Mucosa of descending colon (tissue), 3 donors: ENCODE measurements at regions not wholly inside any gene's neighbourhood (a gene's known extent, or its start where the extent isn't known, plus 50 kb on each side); places are given as distances from the start of the nearest gene placed in this dataset.

Source experiments
- ATAC-seq: fragments of 200-7000 bp; cut with Tn5 transposase; one replicate; pipeline ENCODE4 v1.9.1; 2020; ENCODE audit warnings: mild to moderate bottlenecking, moderate library complexity
- DNase-seq, 3 donors: peaks; one replicate each; pipeline ENCODE4 v3.0.0-alpha.2; 2020
- H3K36me3 ChIP-seq: fragments of 200-600 bp; one replicate; pipeline ENCODE4 v1.8.0; 2021; ENCODE audit warnings: low read depth, mild to moderate bottlenecking
- H3K4me1 ChIP-seq: fragments of 200-600 bp; one replicate; pipeline ENCODE4 v1.8.0; 2021; ENCODE audit warnings: low read depth, mild to moderate bottlenecking
- H3K4me3 ChIP-seq: fragments of 200-600 bp; one replicate; pipeline ENCODE4 v1.8.0; 2021; ENCODE audit warnings: mild to moderate bottlenecking
- H3K9me3 ChIP-seq: fragments of 200-600 bp; one replicate; pipeline ENCODE4 v1.8.0; 2021; ENCODE audit warnings: mild to moderate bottlenecking
- CTCF ChIP-seq: fragments of 200-600 bp; IDR thresholded peaks from one replicate; pipeline ENCODE4 v1.8.0; 2022; ENCODE audit warnings: antibody characterized with exemption, mild to moderate bottlenecking
- intact Hi-C, 2 donors: fragments of 100-400 bp; cut with DNase I in 1 of 2; cut with micrococcal nuclease in 1 of 2; formaldehyde crosslinking; loops; one replicate each; pipeline versions ENCODE4 v1.11.0 to v1.11.1; 2022; cut with DNase I, micrococcal nuclease
- donor health status: DM: no; HTN: no; CAD: no; lungs with moderate emphysema.
- donor health status: DM: no; HTN: no; CAD: no.
- donor health status: DM: no; HTN: yes; CAD: no.

DNA sequence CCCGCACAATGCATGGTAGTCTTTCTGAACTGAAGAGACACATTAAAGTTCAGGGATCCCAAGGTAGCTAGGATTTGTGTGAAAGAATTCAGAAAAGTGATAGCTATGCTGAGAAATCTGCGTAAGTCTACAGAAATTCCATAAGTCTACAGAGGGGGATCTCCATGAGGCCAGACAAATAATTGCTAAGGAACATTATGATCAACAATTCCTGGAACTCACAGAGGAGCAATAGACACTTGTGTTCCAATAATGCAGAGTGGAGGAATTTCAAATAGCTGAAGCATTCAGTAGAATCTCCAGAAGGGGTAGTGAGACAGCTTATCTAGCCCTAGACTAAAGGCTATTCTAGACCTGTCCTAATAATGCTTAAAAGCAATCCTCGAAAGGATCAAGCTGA, 315.7 kb upstream of the ECI2 start:
- no peaks in the 10 kb centered on the region for H3K9me3 ChIP-seq
- no peaks in the 10 kb centered on the region for H3K4me1 ChIP-seq
- no peaks in the 10 kb centered on the region for H3K36me3 ChIP-seq
- no peak for TF ChIP-seq CTCF
- intact Hi-C loops: no loop called here
- no peak overlapping the region for H3K4me3 ChIP-seq
- no peak for DNase-seq
- no peak for ATAC-seq

DNA sequence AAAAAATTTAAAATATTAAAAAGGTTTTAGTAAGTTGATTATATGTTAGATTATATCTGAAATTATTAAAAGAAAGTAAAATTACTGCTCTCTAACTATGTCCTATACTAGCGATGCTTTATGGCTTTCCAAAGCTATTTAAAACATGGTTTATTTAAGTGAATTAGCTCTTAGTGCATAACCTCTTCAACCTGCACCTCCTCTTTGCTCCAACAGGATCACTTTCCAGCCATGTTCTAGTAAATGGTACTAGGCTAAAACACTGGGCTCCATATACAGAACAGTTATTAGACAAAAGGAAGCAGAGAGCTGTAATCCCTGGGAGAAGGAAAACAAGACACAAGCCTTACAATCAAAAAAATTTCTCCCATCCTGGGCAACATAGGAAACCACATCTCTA, 314.9 kb upstream of the ECI2 start:
- no peak overlapping the region for H3K4me3 ChIP-seq
- ATAC-seq: no peak
- H3K9me3 ChIP-seq: no peaks in the 10 kb centered on the region
- TF ChIP-seq CTCF: no peak
- DNase-seq: no peak
- H3K36me3 ChIP-seq: no peaks in the 10 kb centered on the region
- intact Hi-C loops: no loop called here
- H3K4me1 ChIP-seq: no peaks in the 10 kb centered on the region

GRCh38 chr6:4449409-4449808, 314.0 kb upstream of the ECI2 start:
- Histone ChIP-seq H3K4me3 (no peak overlapping the region), H3K9me3 (no peaks in the 10 kb centered on the region), H3K36me3 (no peaks in the 10 kb centered on the region), H3K4me1 (no peaks in the 10 kb centered on the region)
- ATAC-seq: no peak
- no peak for DNase-seq
- no peak for TF ChIP-seq CTCF
- intact Hi-C loops: no loop called here

GRCh38 chr6:4448841-4449240, 313.5 kb upstream of the ECI2 start:
- intact Hi-C loops: no loop called here
- no peaks in the 10 kb centered on the region for H3K4me1 ChIP-seq
- H3K4me3 ChIP-seq: no peak overlapping the region
- DNase-seq (no peak), ATAC-seq (no peak)
- no peaks in the 10 kb centered on the region for H3K36me3 ChIP-seq
- TF ChIP-seq CTCF: no peak
- H3K9me3 ChIP-seq: no peaks in the 10 kb centered on the region

DNA sequence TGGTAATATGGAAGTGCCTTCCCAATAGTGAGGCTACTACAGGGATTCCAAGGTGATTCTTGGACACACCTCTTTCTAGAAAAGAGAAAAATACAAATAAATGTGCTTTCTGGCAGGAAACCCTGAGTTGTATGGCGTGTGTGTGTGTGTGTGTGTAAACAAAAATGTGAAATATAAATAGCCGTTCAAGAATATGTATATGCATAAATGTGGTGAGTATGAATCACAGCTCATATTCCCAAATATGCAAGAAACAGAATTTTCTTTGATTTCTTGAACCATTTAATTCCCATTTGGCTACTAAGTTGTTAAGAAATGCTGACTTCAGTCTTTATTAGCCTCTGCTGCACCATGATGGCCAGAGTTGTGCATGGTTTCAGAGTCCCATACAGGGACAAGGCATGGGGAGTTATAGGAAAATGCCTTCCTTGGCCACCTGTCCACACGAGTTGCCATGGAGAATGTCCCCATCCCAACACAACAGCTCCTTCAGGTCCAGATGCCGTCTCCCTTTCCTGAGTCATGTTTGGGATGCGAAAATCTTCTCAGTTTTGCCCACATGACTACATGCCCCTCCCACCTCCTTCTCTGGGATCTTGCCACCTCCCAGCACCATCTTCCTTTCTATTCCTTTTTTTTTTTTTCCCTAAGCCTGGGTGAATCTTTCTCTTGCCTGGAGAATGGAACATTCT, 312.4 kb upstream of the ECI2 start:
- H3K4me3 ChIP-seq: no peak overlapping the region
- H3K36me3 ChIP-seq: no peaks in the 10 kb centered on the region
- DNase-seq (no peak), ATAC-seq (no peak)
- no peaks in the 10 kb centered on the region for H3K9me3 ChIP-seq
- no peak for TF ChIP-seq CTCF
- intact Hi-C loops: no loop called here
- H3K4me1 ChIP-seq: no peaks in the 10 kb centered on the region

DNA sequence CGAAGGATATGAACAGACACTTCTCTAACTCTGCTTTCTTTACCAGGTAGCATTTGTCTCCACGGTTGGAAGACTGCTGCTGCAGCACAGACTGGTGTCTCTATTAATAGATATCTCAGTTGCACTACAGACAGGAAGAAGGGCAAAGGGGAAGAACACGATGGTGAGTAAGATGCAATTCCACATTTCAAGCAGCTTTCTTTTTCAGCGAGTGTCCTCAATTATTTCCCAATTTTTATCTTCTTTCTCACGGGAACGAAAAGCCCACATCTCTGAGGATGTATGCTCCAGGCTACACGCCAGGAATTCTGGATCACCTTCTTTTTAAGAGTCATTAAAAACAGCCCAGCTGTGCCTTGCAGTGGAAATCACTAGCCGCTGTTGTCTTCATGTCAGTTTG, 311.6 kb upstream of the ECI2 start:
- no peak for DNase-seq
- H3K36me3 ChIP-seq: no peaks in the 10 kb centered on the region
- no peaks in the 10 kb centered on the region for H3K9me3 ChIP-seq
- intact Hi-C loops: no loop called here
- H3K4me1 ChIP-seq: no peaks in the 10 kb centered on the region
- no peak for ATAC-seq
- no peak for TF ChIP-seq CTCF
- no peak overlapping the region for H3K4me3 ChIP-seq
